ENCODE measurements at regions not wholly inside any gene's neighbourhood (a gene's known extent, or its start where the extent isn't known, plus 50 kb on each side); places are given as distances from the start of the nearest gene placed in this dataset.

DNA sequence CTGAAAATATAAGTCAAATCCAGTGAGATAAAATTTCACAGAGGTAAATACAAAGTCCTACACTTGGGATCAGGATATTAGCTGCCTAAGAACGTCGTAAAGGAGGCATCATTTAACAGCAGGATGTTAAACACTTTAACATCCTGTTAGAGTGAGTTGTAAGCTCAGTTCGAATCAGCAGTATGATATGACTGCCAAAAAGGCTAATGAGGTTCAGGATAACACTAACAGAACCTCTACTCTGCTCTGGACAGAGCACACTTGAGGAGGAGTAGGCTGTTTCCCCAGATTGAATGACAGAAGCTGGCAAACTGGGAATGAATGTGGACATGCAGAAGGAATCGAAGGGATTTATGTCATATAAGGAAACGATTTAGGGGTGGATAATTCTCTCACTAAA, 227.1 kb upstream of the CD96 start:
- TF ChIP-seq POLR2A (IDR thresholded peaks at IDR 0.05; ENCODE audit: low read length) (no peak), GATA1 (IDR thresholded peaks at IDR 0.05; ENCODE audit: low read depth, low read length) (no peak)

Data from erythroblast (primary cell).